ENCODE measurements at regions not wholly inside any gene's neighbourhood (a gene's known extent, or its start where the extent isn't known, plus 50 kb on each side); places are given as distances from the start of the nearest gene placed in this dataset.

DNA sequence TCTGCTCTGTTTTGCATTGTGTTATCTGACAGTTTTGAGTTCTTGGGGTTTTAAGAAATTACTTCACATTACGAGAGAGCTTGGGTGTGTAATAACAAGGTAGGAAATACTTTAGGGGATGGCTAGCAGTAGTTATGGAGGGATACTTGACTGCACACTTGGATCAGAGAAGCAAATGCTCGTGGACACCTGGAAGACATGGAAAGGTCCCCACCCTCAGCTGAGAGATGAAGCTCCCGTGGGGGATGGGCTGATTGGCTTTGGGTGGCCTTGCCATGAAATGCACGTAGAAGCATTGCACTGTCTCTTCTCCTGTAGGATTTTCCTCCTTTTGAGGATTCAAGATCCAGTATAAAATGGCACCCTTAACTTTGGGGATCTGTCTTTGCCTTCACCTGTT, 61.5 kb upstream of the UNC93A start:
- no peak for TF ChIP-seq POLR2A (IDR thresholded peaks at IDR 0.05)
- no peak for TF ChIP-seq CTCF (IDR thresholded peaks at IDR 0.05)
- TF ChIP-seq EP300 (IDR thresholded peaks at IDR 0.05), result no peak
- TF ChIP-seq POLR2AphosphoS5 (IDR thresholded peaks at IDR 0.05), result no peak

Measured in stomach (tissue), 4 donors.